Mesendoderm (in vitro differentiated cells): ENCODE measurements at regions not wholly inside any gene's neighbourhood (a gene's known extent, or its start where the extent isn't known, plus 50 kb on each side); places are given as distances from the start of the nearest gene placed in this dataset.

Experiments
- DNase-seq: peaks from one replicate; pipeline ENCODE4 v3.0.0; 2013
- H2AK5ac ChIP-seq: 2 replicates; pipeline ENCODE4 v1.6.1; 2013; ENCODE audit warnings: low read length, inconsistent platforms
- H2BK120ac ChIP-seq: 2 replicates; pipeline ENCODE4 v1.6.1; 2013; ENCODE audit warnings: low read depth, mild to moderate bottlenecking, low read length, moderate library complexity, mixed read lengths
- H2BK15ac ChIP-seq: replicated peaks from 2 replicates; pipeline ENCODE4 v1.6.1; 2013; ENCODE audit warnings: low read depth, mild to moderate bottlenecking, moderate library complexity
- H2BK5ac ChIP-seq: 2 replicates; pipeline ENCODE4 v1.6.1; 2013; ENCODE audit warnings: low read length, inconsistent platforms
- H3K18ac ChIP-seq: 2 replicates; pipeline ENCODE4 v1.6.1; 2013; ENCODE audit warnings: mild to moderate bottlenecking, low read length, mixed read lengths
- H3K23ac ChIP-seq: one replicate; pipeline ENCODE4 v1.6.1; 2013; ENCODE audit warnings: low read length
- H3K27ac ChIP-seq: 2 replicates; pipeline ENCODE4 v1.5.1; 2013; ENCODE audit warnings: low read depth, mild to moderate bottlenecking, inconsistent platforms, low read length, moderate library complexity
- H3K27me3 ChIP-seq: 2 replicates; pipeline ENCODE4 v1.6.1; 2013; ENCODE audit warnings: low read length, control low read depth, mild to moderate bottlenecking, inconsistent platforms; ENCODE audit not compliant: insufficient read depth, poor library complexity
- H3K36me3 ChIP-seq: 2 replicates; pipeline ENCODE4 v1.6.1; 2013; ENCODE audit warnings: low read length, inconsistent platforms; ENCODE audit not compliant: control insufficient read depth, insufficient read depth
- H3K4ac ChIP-seq: one replicate; pipeline ENCODE4 v1.6.1; 2013; ENCODE audit warnings: low read depth, mild to moderate bottlenecking, low read length, moderate library complexity
- H3K4me1 ChIP-seq: 2 replicates; pipeline ENCODE4 v1.6.1; 2013; ENCODE audit warnings: low read depth, low read length, inconsistent platforms; ENCODE audit not compliant: control insufficient read depth
- H3K4me2 ChIP-seq: 2 replicates; pipeline ENCODE4 v1.6.1; 2013; ENCODE audit warnings: low read length
- H3K4me3 ChIP-seq: 2 replicates; pipeline ENCODE4 v1.5.1; 2013; ENCODE audit warnings: mild to moderate bottlenecking, low read length
- H3K56ac ChIP-seq: one replicate; pipeline ENCODE4 v1.6.1; 2013; ENCODE audit warnings: low read length
- H3K79me1 ChIP-seq: 2 replicates; pipeline ENCODE4 v1.6.1; 2013; ENCODE audit warnings: low read length, inconsistent platforms
- H3K79me2 ChIP-seq: 2 replicates; pipeline ENCODE4 v1.6.1; 2013; ENCODE audit warnings: mild to moderate bottlenecking, low read length; ENCODE audit not compliant: control insufficient read depth, insufficient read depth
- H3K9ac ChIP-seq: 2 replicates; pipeline ENCODE4 v1.6.1; 2013; ENCODE audit warnings: low read length, inconsistent platforms
- H4K5ac ChIP-seq: one replicate; pipeline ENCODE4 v1.6.1; 2013; ENCODE audit warnings: low read length
- H4K8ac ChIP-seq: one replicate; pipeline ENCODE4 v1.6.1; 2013; ENCODE audit warnings: low read depth, mild to moderate bottlenecking, control low read depth, low read length, moderate library complexity
- WGBS: extraction: QIAGEN DNeasy Blood & Tissue Kit; methylation state at CpG from one replicate; pipeline ENCODE4 v1.1.7; 2013; ENCODE audit warnings: low lambda C conversion rate, missing lambda C conversion rate; ENCODE audit not compliant: insufficient coverage; ENCODE audit errors: extremely low coverage; 5-methylcytosine and 5-hydroxymethylcytosine counted together

DNA sequence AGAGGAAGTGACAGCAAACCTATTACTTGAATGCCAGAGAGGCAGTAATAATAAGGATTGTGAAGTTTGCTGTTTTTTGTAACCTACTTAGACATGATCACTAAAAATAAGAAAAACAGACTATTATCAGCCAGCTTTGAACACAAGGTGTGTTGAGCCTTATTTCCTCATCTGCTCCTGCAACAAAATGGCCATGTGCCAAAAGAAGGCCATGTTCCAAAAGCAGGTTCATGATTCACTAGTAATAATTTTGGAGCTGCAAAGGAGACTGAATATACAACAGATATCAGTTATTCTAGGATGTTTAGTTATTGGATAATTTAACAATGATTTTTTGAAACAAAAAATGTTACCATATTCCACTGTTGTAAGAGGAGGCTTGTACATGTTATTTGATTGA lies 578.7 kb downstream of the SQOR start:
- Histone ChIP-seq H3K23ac (no peak overlapping the region), H3K4me2 (no peak overlapping the region), H3K79me1 (no peaks in the 10 kb centered on the region), H3K27me3 (no peaks in the 10 kb centered on the region), H3K36me3 (no peaks in the 10 kb centered on the region), H3K18ac (no peak overlapping the region), H2BK120ac (no peak overlapping the region), H2BK5ac (no peak overlapping the region), H2BK15ac (no peak overlapping the region), H4K5ac (no peak overlapping the region), H2AK5ac (no peak overlapping the region), H3K27ac (no peak overlapping the region), H3K79me2 (no peaks in the 10 kb centered on the region), H3K4ac (no peak overlapping the region), H3K56ac (no peak overlapping the region), H4K8ac (no peak overlapping the region), H3K4me1 (no peaks in the 10 kb centered on the region), H3K9ac (no peak overlapping the region), H3K4me3 (no peak overlapping the region)
- DNase-seq, result no peak

GRCh38 chr15:46222826-46223225 lies 588.0 kb downstream of the SQOR start:
- Histone ChIP-seq H3K79me1 (no peaks in the 10 kb centered on the region), H3K56ac (no peak overlapping the region), H2BK15ac (no peak overlapping the region), H3K4ac (no peak overlapping the region), H3K4me2 (no peak overlapping the region), H4K5ac (no peak overlapping the region), H2BK120ac (no peak overlapping the region), H3K27ac (no peak overlapping the region), H3K4me1 (no peaks in the 10 kb centered on the region), H3K18ac (no peak overlapping the region), H3K36me3 (no peaks in the 10 kb centered on the region), H3K79me2 (no peaks in the 10 kb centered on the region), H2BK5ac (no peak overlapping the region), H3K9ac (no peak overlapping the region), H4K8ac (no peak overlapping the region), H2AK5ac (no peak overlapping the region), H3K4me3 (no peak overlapping the region), H3K27me3 (no peaks in the 10 kb centered on the region), H3K23ac (no peak overlapping the region)
- no peak for DNase-seq
- no CpG with 5 or more reads among the region's 2 CpGs for WGBS

GRCh38 chr15:46229263-46229662 lies 594.4 kb downstream of the SQOR start:
- no peaks in the 10 kb centered on the region for H3K79me2 ChIP-seq

DNA sequence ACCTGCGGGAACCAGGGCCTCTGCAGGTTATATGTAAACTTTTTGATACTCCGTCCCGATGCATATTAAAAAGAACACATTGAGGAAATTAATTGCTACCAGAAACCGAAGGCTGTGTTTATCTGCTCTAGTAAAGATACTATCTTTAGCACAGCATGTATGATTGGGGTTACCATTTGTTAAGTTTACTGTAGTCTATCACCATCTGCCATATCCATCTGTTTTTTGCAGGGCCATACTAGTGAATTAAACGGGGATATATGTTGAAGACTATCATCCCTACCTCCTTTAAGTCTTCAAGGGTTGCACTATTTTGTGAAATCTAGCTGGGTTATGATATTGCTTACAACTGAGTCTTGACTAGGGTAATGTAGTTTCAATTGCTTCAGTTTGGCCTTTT lies 597.0 kb downstream of the SQOR start:
- Histone ChIP-seq H3K4me3 (no peak overlapping the region), H4K8ac (no peak overlapping the region), H3K4me1 (no peaks in the 10 kb centered on the region), H2BK5ac (no peak overlapping the region), H3K27me3 (no peaks in the 10 kb centered on the region), H2BK15ac (no peak overlapping the region), H3K79me2 (no peaks in the 10 kb centered on the region), H4K5ac (no peak overlapping the region), H2AK5ac (no peak overlapping the region), H3K18ac (no peak overlapping the region), H2BK120ac (no peak overlapping the region), H3K23ac (no peak overlapping the region), H3K56ac (no peak overlapping the region), H3K79me1 (no peaks in the 10 kb centered on the region), H3K9ac (no peak overlapping the region), H3K4me2 (no peak overlapping the region), H3K4ac (no peak overlapping the region), H3K27ac (no peak overlapping the region), H3K36me3 (no peaks in the 10 kb centered on the region)
- whole genome bisulfite sequencing, result no CpG with 5 or more reads among the region's 5 CpGs
- DNase-seq, result no peak

More at GRCh38 chr15:46229263-46229662, 594.4 kb downstream of the SQOR start:
- H3K4me3 ChIP-seq, result no peak overlapping the region
- no peak overlapping the region for H3K9ac ChIP-seq
- no peak overlapping the region for H2BK15ac ChIP-seq
- H3K4ac ChIP-seq, result no peak overlapping the region
- no peak overlapping the region for H3K18ac ChIP-seq
- H3K36me3 ChIP-seq, result no peaks in the 10 kb centered on the region
- DNase-seq, result no peak
- H4K8ac ChIP-seq, result no peak overlapping the region
- no CpG with 5 or more reads among the region's 1 CpG for WGBS
- H3K4me2 ChIP-seq, result no peak overlapping the region
- no peaks in the 10 kb centered on the region for H3K27me3 ChIP-seq
- H3K56ac ChIP-seq, result no peak overlapping the region
- no peak overlapping the region for H2BK5ac ChIP-seq
- no peaks in the 10 kb centered on the region for H3K4me1 ChIP-seq
- H4K5ac ChIP-seq, result no peak overlapping the region
- no peak overlapping the region for H3K23ac ChIP-seq
- H2AK5ac ChIP-seq, result no peak overlapping the region
- no peaks in the 10 kb centered on the region for H3K79me1 ChIP-seq
- H2BK120ac ChIP-seq, result no peak overlapping the region
- H3K27ac ChIP-seq, result no peak overlapping the region

DNA sequence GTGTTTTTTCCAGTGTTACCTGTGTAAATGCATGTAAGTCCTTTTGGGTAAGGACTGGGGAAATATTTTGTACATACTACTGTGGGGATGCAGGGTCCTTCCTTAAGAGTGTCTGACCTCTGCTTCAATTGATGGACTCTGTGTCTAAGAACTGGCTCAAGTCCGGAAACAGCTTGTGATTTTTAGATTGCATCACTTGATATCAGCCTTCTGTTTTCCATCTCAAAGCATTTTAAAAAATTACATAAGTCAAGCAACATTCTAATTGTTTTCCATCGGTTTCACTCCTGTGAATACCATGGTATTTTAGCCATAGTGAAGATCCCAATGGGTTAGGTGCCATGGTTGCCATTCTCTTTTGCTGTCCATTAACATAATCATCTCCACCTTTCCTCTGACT lies 597.6 kb downstream of the SQOR start:
- no peak overlapping the region for H3K56ac ChIP-seq
- H2BK5ac ChIP-seq, result no peak overlapping the region
- H3K18ac ChIP-seq, result no peak overlapping the region
- H2BK15ac ChIP-seq, result no peak overlapping the region
- no peak overlapping the region for H2BK120ac ChIP-seq
- no peak overlapping the region for H3K23ac ChIP-seq
- no CpG with 5 or more reads among the region's 2 CpGs for WGBS
- H3K27me3 ChIP-seq, result no peaks in the 10 kb centered on the region
- no peak overlapping the region for H3K27ac ChIP-seq
- no peaks in the 10 kb centered on the region for H3K36me3 ChIP-seq
- no peak overlapping the region for H2AK5ac ChIP-seq
- H4K5ac ChIP-seq, result no peak overlapping the region
- no peak overlapping the region for H3K4me2 ChIP-seq
- H3K4ac ChIP-seq, result no peak overlapping the region
- no peaks in the 10 kb centered on the region for H3K79me1 ChIP-seq
- no peak overlapping the region for H4K8ac ChIP-seq
- no peaks in the 10 kb centered on the region for H3K4me1 ChIP-seq
- no peak for DNase-seq
- no peaks in the 10 kb centered on the region for H3K79me2 ChIP-seq
- no peak overlapping the region for H3K4me3 ChIP-seq
- H3K9ac ChIP-seq, result no peak overlapping the region

DNA sequence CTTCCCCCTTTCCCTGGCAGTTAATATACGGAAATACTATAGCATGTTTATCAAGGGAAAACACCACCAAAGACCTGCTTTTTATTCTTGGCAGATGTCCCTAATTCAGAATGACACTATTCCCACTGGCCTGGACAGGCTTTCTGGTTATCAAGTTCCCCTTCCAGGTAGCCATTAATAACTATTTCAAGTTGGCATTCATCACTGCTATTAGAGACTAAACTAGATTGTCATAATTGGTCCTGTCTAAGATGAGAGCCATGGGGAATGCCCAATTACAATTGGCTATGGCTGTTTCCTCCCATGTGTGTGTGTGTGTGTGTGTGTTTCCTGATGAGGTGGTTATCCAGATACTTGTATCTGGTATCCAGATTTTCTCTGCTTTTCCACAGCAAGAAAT lies 608.1 kb downstream of the SQOR start:
- Histone ChIP-seq H3K36me3 (no peaks in the 10 kb centered on the region), H2BK15ac (no peak overlapping the region), H3K56ac (no peak overlapping the region), H4K5ac (no peak overlapping the region), H3K9ac (no peak overlapping the region), H3K27ac (no peak overlapping the region), H3K4me1 (no peaks in the 10 kb centered on the region), H3K79me2 (no peaks in the 10 kb centered on the region), H3K18ac (no peak overlapping the region), H2BK5ac (no peak overlapping the region), H4K8ac (no peak overlapping the region), H3K4me2 (no peak overlapping the region), H2BK120ac (no peak overlapping the region), H3K4ac (no peak overlapping the region), H3K4me3 (no peak overlapping the region), H3K79me1 (no peaks in the 10 kb centered on the region), H2AK5ac (no peak overlapping the region), H3K23ac (no peak overlapping the region), H3K27me3 (no peaks in the 10 kb centered on the region)
- DNase-seq, result no peak
- WGBS, result no CpG with 5 or more reads among the region's 1 CpG
